Activated T-cell treated with anti-CD3 and anti-CD28 coated beads, Interleukin-2, amount 50 U/mL, for 4 hours (primary cell): ENCODE measurements at regions not wholly inside any gene's neighbourhood (a gene's known extent, or its start where the extent isn't known, plus 50 kb on each side); places are given as distances from the start of the nearest gene placed in this dataset.

Experiments used
- ATAC-seq, 2 donors: fragments of 200-7000 bp; cut with Tn5 transposase; one replicate each; pipeline ENCODE4 v1.10.0; 2021
- DNase-seq: peaks from one replicate; pipeline ENCODE4 v3.0.0-alpha.2; 2020
- H3K27me3 Mint-ChIP-seq: one replicate; pipeline ENCODE4 v1.8.0; 2021; ENCODE audit warnings: low read depth, mixed read lengths
- H3K36me3 Mint-ChIP-seq: one replicate; pipeline ENCODE4 v1.8.0; 2022; ENCODE audit warnings: mixed read lengths; ENCODE audit not compliant: insufficient read depth
- H3K4me1 Mint-ChIP-seq: one replicate; pipeline ENCODE4 v1.8.0; 2021; ENCODE audit warnings: low read depth, mixed read lengths
- H3K4me3 Mint-ChIP-seq: one replicate; pipeline ENCODE4 v1.8.0; 2021; ENCODE audit warnings: mild to moderate bottlenecking, moderate library complexity, mixed read lengths
- H3K9me3 Mint-ChIP-seq: one replicate; pipeline ENCODE4 v1.8.0; 2021; ENCODE audit warnings: mixed read lengths

- H3K9me3 Mint-ChIP-seq, result no peaks in the 10 kb centered on the region
- H3K36me3 Mint-ChIP-seq, result no peaks in the 10 kb centered on the region
- DNase-seq (no peak), ATAC-seq (no peak)
- peaks cover 43% of the 10 kb centered on the region for H3K4me1 Mint-ChIP-seq
- H3K27me3 Mint-ChIP-seq, result no peaks in the 10 kb centered on the region
- H3K4me3 Mint-ChIP-seq, result no peak overlapping the region
Observed at GRCh38 chr14:38125481-38126037, 82.1 kb upstream of the SSTR1 start.

DNA sequence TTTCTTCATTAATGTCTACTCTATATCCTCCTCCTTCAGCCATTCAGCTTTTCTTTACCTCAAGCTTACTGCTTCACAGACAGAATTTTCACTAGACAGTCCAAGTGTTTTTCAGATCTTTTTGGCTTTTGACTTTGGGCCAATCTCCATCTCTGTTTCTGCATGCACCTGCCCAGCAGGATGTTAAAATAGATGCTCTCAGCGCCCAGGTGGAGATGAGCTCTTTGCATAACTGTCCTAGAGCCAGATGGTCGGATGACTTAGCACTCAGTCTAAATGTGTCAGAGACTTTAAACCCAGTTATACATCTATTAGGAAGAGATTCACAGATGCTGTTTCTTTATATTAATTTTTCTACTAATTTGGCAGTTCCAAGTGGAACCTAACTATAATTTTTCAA lies 80.3 kb upstream of the SSTR1 start:
- Mint-ChIP-seq H3K36me3 (no peaks in the 10 kb centered on the region), H3K27me3 (no peaks in the 10 kb centered on the region), H3K9me3 (no peaks in the 10 kb centered on the region), H3K4me1 (peaks cover 34% of the 10 kb centered on the region), H3K4me3 (no peak overlapping the region)
- DNase-seq (no peak), ATAC-seq (no peak)

DNA sequence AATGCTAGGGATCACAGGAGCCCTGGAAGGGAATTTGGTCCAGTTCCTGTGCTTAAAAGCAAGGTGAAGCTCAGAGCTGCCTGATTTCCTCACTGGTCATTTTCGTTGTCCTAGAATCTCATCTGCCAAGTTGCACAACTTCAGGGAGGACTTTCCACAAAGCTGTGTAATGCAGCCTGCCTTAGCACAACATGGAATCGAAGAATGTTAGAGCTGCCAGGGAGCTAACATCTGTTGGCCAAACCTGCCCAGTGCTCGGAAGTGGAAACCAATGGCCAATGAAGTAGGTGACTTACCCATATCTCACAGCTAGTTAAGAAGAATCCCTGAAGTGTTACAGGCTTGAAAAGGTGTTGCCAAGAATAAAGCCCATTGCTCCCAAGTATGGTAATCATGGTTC lies 79.9 kb upstream of the SSTR1 start:
- DNase-seq, result no peak
- Mint-ChIP-seq H3K4me3 (no peak overlapping the region), H3K9me3 (no peaks in the 10 kb centered on the region), H3K27me3 (no peaks in the 10 kb centered on the region), H3K4me1 (peaks cover 34% of the 10 kb centered on the region), H3K36me3 (no peaks in the 10 kb centered on the region)
- ATAC-seq, result no peak

- ATAC-seq (no peak), DNase-seq (no peak)
- H3K36me3 Mint-ChIP-seq, result no peaks in the 10 kb centered on the region
- no peaks in the 10 kb centered on the region for H3K9me3 Mint-ChIP-seq
- no peaks in the 10 kb centered on the region for H3K27me3 Mint-ChIP-seq
- H3K4me3 Mint-ChIP-seq, result no peak overlapping the region
- peaks cover 34% of the 10 kb centered on the region for H3K4me1 Mint-ChIP-seq
Observed at GRCh38 chr14:38128640-38129039, 79.1 kb upstream of the SSTR1 start.

- H3K9me3 Mint-ChIP-seq, result no peaks in the 10 kb centered on the region
- ATAC-seq (peak in 1 of 2 donors; percentile 57), DNase-seq (no peak)
- H3K4me1 Mint-ChIP-seq, result peaks cover 32% of the 10 kb centered on the region
- H3K36me3 Mint-ChIP-seq, result no peaks in the 10 kb centered on the region
- H3K27me3 Mint-ChIP-seq, result no peaks in the 10 kb centered on the region
- no peak overlapping the region for H3K4me3 Mint-ChIP-seq
Observed at GRCh38 chr14:38129192-38129591, 78.5 kb upstream of the SSTR1 start.

DNA sequence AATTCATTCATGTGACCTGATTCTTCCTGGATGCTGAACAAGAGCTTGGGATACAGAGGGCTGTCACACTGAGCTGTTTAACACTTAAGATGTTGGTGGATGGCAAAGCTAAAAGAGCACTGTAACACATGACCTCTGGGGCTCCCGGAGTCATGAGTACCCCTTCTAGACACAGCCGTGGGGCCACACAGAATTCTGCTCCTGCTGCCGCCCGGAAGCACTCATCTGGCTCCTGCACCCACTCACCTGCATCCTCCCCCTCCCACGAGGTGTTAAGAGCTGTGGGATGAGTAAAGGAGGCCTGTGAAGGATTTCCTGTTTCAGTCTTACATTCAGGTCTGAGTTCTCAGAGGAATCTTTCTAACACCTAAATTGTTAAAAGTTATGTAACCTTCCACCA lies 78.0 kb upstream of the SSTR1 start:
- Mint-ChIP-seq H3K4me1 (peaks cover 28% of the 10 kb centered on the region), H3K9me3 (no peaks in the 10 kb centered on the region), H3K4me3 (peak overlapping the region; percentile 1), H3K36me3 (no peaks in the 10 kb centered on the region), H3K27me3 (no peaks in the 10 kb centered on the region)
- DNase-seq (peak; percentile 13), ATAC-seq (peak; percentile 57 to 83)

DNA sequence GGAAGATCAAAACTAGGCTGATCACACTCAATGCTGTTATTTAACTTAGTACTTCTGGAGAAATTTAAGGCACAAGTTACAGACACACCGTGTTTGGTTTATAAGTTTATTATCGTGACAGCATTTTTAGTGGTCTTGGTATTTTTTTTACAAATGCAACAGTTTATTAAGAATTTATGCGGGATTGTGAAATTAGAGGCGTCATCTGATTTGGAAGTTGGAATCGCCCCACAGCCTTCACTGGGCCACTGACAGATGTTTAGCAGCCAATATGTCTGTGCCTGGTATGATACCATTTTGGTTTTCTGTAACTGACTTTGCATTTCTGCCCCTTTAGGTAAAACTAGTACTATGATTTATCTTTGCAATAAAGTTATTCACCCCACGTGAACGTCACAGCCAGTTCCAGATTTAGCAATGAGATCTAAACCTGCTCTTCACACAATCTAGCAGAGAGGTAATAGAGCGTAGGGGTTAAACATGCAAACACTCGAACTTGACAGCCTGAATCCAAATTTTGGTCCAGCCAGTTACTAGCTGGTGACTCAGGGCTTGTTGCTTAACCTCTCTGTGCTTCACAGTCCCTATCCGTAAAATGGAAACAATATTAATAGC lies 73.2 kb upstream of the SSTR1 start:
- H3K36me3 Mint-ChIP-seq, result no peaks in the 10 kb centered on the region
- H3K9me3 Mint-ChIP-seq, result no peaks in the 10 kb centered on the region
- no peak for DNase-seq
- no peak for ATAC-seq
- peaks cover 11% of the 10 kb centered on the region for H3K4me1 Mint-ChIP-seq
- H3K27me3 Mint-ChIP-seq, result peaks cover 2% of the 10 kb centered on the region
- no peak overlapping the region for H3K4me3 Mint-ChIP-seq

GRCh38 chr14:38135106-38135867 lies 72.4 kb upstream of the SSTR1 start:
- peaks cover 4% of the 10 kb centered on the region for H3K4me1 Mint-ChIP-seq
- no peak for DNase-seq
- peaks cover 2% of the 10 kb centered on the region for H3K27me3 Mint-ChIP-seq
- no peak for ATAC-seq
- no peaks in the 10 kb centered on the region for H3K36me3 Mint-ChIP-seq
- H3K4me3 Mint-ChIP-seq, result no peak overlapping the region
- no peaks in the 10 kb centered on the region for H3K9me3 Mint-ChIP-seq

DNA sequence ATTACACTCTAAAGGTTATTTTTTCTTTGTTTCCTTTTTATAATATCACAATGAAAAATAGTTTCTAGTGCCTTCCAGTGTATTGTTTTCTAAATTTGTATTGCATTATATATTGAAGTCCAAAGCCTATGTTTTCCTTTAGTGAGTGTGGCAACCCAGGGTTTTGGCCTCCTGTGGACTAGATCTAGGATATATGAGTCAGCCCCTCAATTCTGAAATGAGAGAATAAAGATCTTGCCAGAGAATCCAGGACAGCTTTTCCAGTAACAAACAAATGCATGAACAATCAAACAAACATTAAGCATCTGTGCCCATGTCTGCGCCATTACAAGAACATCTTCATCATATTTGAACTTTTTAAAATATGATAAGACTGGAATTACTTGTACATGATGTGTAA lies 70.7 kb upstream of the SSTR1 start:
- Mint-ChIP-seq H3K9me3 (no peaks in the 10 kb centered on the region), H3K36me3 (no peaks in the 10 kb centered on the region), H3K4me3 (no peak overlapping the region), H3K4me1 (no peaks in the 10 kb centered on the region), H3K27me3 (peaks cover 2% of the 10 kb centered on the region)
- ATAC-seq (no peak), DNase-seq (no peak)

DNA sequence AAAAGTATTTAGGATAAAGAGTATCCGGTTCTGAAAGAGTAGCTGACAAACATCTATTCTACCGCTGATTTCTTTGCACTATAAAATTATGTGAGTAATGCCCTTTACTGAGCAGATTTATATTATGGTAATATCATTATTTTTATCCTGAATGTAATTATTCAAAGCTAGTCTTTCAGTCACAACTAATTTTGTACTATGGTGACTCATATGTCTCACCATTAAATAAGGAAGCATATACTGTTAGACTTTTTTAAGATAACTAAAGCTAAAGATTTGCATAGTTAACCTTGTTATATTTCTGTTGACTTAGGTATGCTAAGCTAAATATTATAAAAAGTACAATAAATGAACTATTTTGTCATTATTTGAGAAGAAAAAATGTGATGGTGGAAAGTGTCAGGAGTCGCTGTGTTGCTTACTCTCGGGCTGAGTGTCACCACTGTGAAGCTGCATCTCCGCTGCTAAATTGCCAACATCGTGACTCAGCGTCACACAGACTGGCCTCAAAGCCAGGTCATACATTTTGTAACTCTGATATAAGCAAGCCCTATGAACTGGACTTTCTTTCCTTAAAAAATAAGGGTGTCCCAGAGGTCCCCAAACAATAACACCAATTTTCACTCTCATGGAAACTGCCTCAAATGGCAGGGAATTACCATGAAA lies 69.1 kb upstream of the SSTR1 start:
- no peaks in the 10 kb centered on the region for H3K9me3 Mint-ChIP-seq
- no peak overlapping the region for H3K4me3 Mint-ChIP-seq
- H3K27me3 Mint-ChIP-seq, result peaks cover 2% of the 10 kb centered on the region
- no peak for ATAC-seq
- no peak for DNase-seq
- H3K4me1 Mint-ChIP-seq, result no peaks in the 10 kb centered on the region
- H3K36me3 Mint-ChIP-seq, result no peaks in the 10 kb centered on the region

DNA sequence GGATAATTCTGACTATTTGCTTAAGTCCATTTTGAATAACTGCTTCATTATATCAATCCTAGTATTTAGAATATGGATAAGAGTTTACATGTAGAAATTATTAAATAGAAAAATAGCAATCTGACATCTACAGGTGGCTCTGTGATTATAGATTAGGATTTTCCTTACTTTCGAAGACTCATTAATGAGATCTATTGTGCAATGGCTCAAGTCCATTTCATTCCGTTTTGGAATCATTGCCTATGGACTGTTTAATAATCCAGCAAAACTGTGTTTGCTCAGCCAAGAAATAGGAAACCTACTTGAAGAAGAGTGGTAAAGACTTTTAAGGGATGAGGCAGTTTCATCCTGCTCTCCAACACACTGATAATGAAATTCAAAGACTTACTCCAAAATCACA lies 67.8 kb upstream of the SSTR1 start:
- H3K4me3 Mint-ChIP-seq, result no peak overlapping the region
- DNase-seq (no peak), ATAC-seq (no peak)
- no peaks in the 10 kb centered on the region for H3K36me3 Mint-ChIP-seq
- no peaks in the 10 kb centered on the region for H3K9me3 Mint-ChIP-seq
- peaks cover 2% of the 10 kb centered on the region for H3K27me3 Mint-ChIP-seq
- H3K4me1 Mint-ChIP-seq, result no peaks in the 10 kb centered on the region

DNA sequence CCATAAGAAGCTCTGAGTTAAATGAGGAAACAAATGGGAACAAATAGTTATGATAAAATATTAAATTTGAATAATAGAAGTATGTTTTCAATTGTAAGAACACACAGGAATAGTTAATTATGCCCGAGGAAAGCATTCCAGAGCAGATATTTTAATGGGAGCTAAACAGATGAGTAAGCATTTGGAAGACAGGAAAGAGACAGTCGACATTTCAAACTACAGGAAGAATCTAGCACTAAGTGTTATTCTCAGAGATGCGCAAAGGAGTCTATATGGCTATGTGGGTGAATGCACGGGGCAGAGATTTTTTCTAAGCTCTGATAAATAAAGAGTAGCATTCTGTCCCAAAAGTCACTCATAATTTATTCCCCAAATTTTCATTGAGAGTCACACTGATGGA lies 64.5 kb upstream of the SSTR1 start:
- ATAC-seq (no peak), DNase-seq (no peak)
- H3K4me1 Mint-ChIP-seq, result no peaks in the 10 kb centered on the region
- no peaks in the 10 kb centered on the region for H3K36me3 Mint-ChIP-seq
- H3K27me3 Mint-ChIP-seq, result no peaks in the 10 kb centered on the region
- H3K9me3 Mint-ChIP-seq, result no peaks in the 10 kb centered on the region
- H3K4me3 Mint-ChIP-seq, result no peak overlapping the region

- Mint-ChIP-seq H3K9me3 (no peaks in the 10 kb centered on the region), H3K27me3 (no peaks in the 10 kb centered on the region), H3K4me3 (no peak overlapping the region), H3K36me3 (no peaks in the 10 kb centered on the region), H3K4me1 (no peaks in the 10 kb centered on the region)
- no peak for DNase-seq
- ATAC-seq, result no peak
Observed at GRCh38 chr14:38143659-38144505, 63.8 kb upstream of the SSTR1 start.

DNA sequence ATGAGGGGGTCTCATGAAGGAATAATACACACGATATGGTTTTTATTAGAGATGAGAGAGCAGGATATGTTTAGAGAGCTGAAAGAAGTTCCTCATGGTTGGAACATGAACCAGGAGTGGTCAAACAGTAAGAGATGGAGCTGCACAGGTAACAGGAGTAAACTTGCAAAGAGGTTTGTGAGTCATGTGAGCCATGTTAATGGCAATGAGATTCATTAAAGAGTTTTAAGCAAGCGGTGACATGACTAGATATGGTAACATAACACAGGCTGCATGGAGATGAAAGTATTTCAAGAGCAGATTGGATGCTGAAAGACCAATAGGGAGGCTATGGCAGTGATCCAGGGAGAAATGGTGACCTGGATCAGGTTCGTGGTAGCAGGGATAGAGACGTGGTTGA lies 62.6 kb upstream of the SSTR1 start:
- H3K9me3 Mint-ChIP-seq, result no peaks in the 10 kb centered on the region
- ATAC-seq (no peak), DNase-seq (no peak)
- H3K4me3 Mint-ChIP-seq, result no peak overlapping the region
- H3K36me3 Mint-ChIP-seq, result no peaks in the 10 kb centered on the region
- H3K4me1 Mint-ChIP-seq, result no peaks in the 10 kb centered on the region
- no peaks in the 10 kb centered on the region for H3K27me3 Mint-ChIP-seq
